GM12878 (cell line): ENCODE measurements at regions not wholly inside any gene's neighbourhood (a gene's known extent, or its start where the extent isn't known, plus 50 kb on each side); places are given as distances from the start of the nearest gene placed in this dataset.

Experiments used
- CTCF ChIP-seq, 3 experiments: IDR thresholded peaks in 2 of 3; conservative IDR thresholded peaks in 1 of 3; 2 replicates each; pipeline ENCODE4 v1.5.1; 2011; ENCODE audit warnings: low read depth in 3 of 3, low read length in 3 of 3, mild to moderate bottlenecking in 3 of 3, control low read depth in 2 of 3, moderate library complexity in 2 of 3, inconsistent platforms in 1 of 3, mixed read lengths in 1 of 3; ENCODE audit not compliant: control insufficient read depth in 2 of 3, insufficient read depth in 1 of 3; ENCODE audit errors: extremely low read depth in 1 of 3
- EZH2 ChIP-seq: IDR thresholded peaks from 2 replicates; pipeline ENCODE4 v1.6.1; 2012; ENCODE audit warnings: low read depth, mild to moderate bottlenecking, control low read depth, inconsistent platforms, low read length, borderline replicate concordance; ENCODE audit not compliant: control insufficient read depth
- FOXK2 ChIP-seq: fragments of 450-650 bp; IDR thresholded peaks from 2 replicates; pipeline ENCODE4 v1.6.1; 2017; ENCODE audit warnings: mild to moderate bottlenecking, moderate library complexity
- IRF3 ChIP-seq: fragments of 450-650 bp; IDR thresholded peaks from 2 replicates; pipeline ENCODE4 v1.6.1; 2014; ENCODE audit warnings: mild to moderate bottlenecking
- POLR2AphosphoS5 ChIP-seq: IDR thresholded peaks from 2 replicates; pipeline ENCODE4 v1.6.1; 2011; ENCODE audit warnings: mild to moderate bottlenecking, low read length, inconsistent platforms
- RCOR1 ChIP-seq: conservative IDR thresholded peaks from 2 replicates; pipeline ENCODE4 v1.6.1; 2012; ENCODE audit warnings: low read depth, low read length, improper control_type of control experiment
- SKIL ChIP-seq: fragments of 450-650 bp; IDR thresholded peaks from 2 replicates; pipeline ENCODE4 v1.6.1; 2017; ENCODE audit warnings: mild to moderate bottlenecking, low read depth, inconsistent platforms; ENCODE audit not compliant: poor library complexity, severe bottlenecking
- TCF3 ChIP-seq: IDR thresholded peaks from 2 replicates; pipeline ENCODE4 v1.6.1; 2012; ENCODE audit warnings: low read depth, mild to moderate bottlenecking, low read length, borderline replicate concordance; ENCODE audit not compliant: insufficient read depth
- USF2 ChIP-seq: IDR thresholded peaks from 2 replicates; pipeline ENCODE4 v1.6.1; 2011; ENCODE audit warnings: low read depth, low read length, improper control_type of control experiment, borderline replicate concordance
- ZBTB11 ChIP-seq: fragments of 450-650 bp; formaldehyde crosslinking; IDR thresholded peaks from 2 replicates; pipeline ENCODE4 v1.5.0; 2022; ENCODE audit warnings: mild to moderate bottlenecking, missing genetic modification characterization
- ZBTB33 ChIP-seq: fragments of 450-650 bp; IDR thresholded peaks from 2 replicates; pipeline ENCODE4 v1.6.1; 2017; ENCODE audit warnings: mild to moderate bottlenecking
- ZZZ3 ChIP-seq: IDR thresholded peaks from 2 replicates; pipeline ENCODE4 v1.6.1; 2011; ENCODE audit warnings: low read depth; ENCODE audit not compliant: control insufficient read depth, insufficient read length

- TF ChIP-seq RCOR1: no peak
- TF ChIP-seq EZH2: no peak
- TF ChIP-seq USF2: no peak
- no peak for TF ChIP-seq CTCF (IDR thresholded peaks at IDR 0.05 in 2 of 3, conservative IDR thresholded peaks at IDR 0.05 in 1 of 3; ENCODE audit: control insufficient read depth in 2 of 3, extremely low read depth in 1 of 3, insufficient read depth in 1 of 3, low read depth in 3 of 3, low read length in 3 of 3)
- TF ChIP-seq ZBTB33: no peak
- no peak for TF ChIP-seq SKIL
- no peak for TF ChIP-seq ZZZ3
- TF ChIP-seq IRF3: no peak
- TF ChIP-seq POLR2AphosphoS5: no peak
- no peak for TF ChIP-seq FOXK2
- no peak for TF ChIP-seq TCF3
- no peak for TF ChIP-seq ZBTB11
These were observed 234.3 kb downstream of the LAS1L start for GRCh38 chrX:65300104-65300809.
